ENCODE measurements at regions not wholly inside any gene's neighbourhood (a gene's known extent, or its start where the extent isn't known, plus 50 kb on each side); places are given as distances from the start of the nearest gene placed in this dataset.

DNA sequence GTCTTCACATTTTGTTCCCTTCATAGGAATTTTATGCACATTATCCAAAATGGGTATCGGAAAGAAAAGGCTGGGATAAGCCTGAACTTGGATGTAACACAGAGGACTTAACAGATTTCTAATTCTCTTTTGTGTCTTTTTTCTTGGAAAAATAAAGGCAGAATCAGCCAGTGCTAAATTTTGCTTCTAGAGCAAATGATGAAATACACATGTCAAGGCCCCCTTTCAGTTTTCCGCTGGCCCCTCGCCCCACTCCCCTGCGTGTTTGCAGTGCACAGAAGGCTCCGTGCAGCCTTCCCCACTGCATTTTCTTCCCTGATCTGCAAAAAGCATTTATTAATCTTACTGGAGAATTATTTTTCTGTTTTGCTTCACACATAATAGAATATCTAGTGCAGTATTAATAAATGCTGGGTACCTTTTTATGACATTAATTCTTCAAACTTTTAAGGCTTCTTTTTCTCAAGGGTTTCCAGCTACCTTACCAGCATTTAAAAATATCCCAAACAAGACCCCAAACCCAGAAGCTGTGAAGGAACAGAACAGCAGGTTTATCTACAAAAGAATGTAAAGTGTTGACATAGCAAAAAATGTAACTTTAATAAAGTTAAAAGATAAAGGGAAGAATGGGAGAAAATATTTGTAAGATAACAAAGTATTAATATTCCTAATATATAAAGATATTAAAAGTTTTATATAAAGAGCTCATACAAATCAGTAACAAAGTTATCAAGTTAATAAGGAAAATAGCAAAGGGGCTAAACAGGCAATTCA is 81.3 kb upstream of the SPTBN1 start:
- Histone ChIP-seq H3K79me2 (no peaks in the 10 kb centered on the region), H3K27ac (no peak overlapping the region), H2AFZ (no peak overlapping the region), H3K9me3 (ENCODE audit: control insufficient read depth, low read length) (no peaks in the 10 kb centered on the region), H3K9ac (no peak overlapping the region), H3K4me1 (no peaks in the 10 kb centered on the region), H3K4me3 (ENCODE audit: low read depth, low read length) (no peak overlapping the region), H3K27me3 (ENCODE audit: control insufficient read depth, insufficient read depth, low read length) (no peaks in the 10 kb centered on the region), H3K36me3 (ENCODE audit: control insufficient read depth, insufficient read depth, low read length) (no peaks in the 10 kb centered on the region), H3K4me2 (ENCODE audit: low read length) (no peak overlapping the region)
- TF ChIP-seq, protein P1, sequence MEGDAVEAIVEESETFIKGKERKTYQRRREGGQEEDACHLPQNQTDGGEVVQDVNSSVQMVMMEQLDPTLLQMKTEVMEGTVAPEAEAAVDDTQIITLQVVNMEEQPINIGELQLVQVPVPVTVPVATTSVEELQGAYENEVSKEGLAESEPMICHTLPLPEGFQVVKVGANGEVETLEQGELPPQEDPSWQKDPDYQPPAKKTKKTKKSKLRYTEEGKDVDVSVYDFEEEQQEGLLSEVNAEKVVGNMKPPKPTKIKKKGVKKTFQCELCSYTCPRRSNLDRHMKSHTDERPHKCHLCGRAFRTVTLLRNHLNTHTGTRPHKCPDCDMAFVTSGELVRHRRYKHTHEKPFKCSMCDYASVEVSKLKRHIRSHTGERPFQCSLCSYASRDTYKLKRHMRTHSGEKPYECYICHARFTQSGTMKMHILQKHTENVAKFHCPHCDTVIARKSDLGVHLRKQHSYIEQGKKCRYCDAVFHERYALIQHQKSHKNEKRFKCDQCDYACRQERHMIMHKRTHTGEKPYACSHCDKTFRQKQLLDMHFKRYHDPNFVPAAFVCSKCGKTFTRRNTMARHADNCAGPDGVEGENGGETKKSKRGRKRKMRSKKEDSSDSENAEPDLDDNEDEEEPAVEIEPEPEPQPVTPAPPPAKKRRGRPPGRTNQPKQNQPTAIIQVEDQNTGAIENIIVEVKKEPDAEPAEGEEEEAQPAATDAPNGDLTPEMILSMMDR (IDR thresholded peaks at IDR 0.05), result no peak

DNA sequence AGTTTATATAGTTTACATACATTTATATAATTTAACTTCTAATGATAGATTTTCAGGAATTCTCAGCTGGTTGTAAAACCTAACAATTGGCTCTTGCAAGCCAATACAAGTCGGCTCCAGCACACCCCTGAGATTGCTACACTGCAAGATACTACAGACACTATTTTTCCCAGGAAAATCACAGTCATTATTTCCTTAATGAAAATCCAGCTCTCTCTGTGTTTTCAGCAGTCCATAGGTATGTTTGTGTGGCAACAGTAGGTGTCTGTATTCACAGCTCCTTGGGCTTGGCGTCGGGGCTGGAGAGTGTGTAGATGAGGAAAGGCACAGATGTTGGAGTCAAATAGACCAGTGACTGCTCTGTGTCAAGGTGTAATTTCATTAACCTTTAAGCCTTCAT is 78.7 kb upstream of the SPTBN1 start:
- TF ChIP-seq, protein P1 (IDR thresholded peaks at IDR 0.05), result no peak

DNA sequence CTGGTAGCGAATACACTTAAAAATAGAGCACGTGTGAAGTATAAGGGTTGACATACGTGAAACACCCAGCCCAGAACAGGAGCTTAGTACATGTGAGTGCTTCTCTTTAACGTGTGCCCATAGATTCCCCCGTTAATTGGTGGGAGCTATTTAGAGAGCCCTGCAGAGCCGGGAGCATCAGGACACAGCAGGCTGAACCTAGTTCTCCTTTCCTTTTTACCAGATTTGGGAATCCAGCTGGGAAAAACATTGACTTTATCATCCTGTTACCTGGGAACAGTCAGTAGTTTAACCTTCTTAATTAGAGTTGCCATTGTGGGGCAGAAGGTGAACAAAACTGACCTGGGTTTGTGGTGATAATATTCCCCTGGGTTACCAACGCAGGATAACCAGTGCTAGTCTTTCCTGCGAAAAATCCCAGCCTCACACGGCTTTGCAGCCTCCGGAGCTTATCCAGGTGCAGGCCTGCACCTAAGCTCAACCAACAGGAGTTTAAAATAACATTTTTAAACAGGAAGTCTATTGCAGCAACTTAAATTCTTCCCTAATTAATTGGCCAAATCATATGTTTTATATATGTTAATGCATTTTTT is 78.1 kb upstream of the SPTBN1 start:
- H3K4me3 ChIP-seq (ENCODE audit: low read depth, low read length), result no peak overlapping the region
- no peak overlapping the region for H2AFZ ChIP-seq
- no peak overlapping the region for H3K9ac ChIP-seq
- H3K27ac ChIP-seq, result no peak overlapping the region
- no peaks in the 10 kb centered on the region for H3K79me2 ChIP-seq
- H3K4me1 ChIP-seq, result no peaks in the 10 kb centered on the region
- no peaks in the 10 kb centered on the region for H3K27me3 ChIP-seq (ENCODE audit: control insufficient read depth, insufficient read depth, low read length)
- H3K4me2 ChIP-seq (ENCODE audit: low read length), result no peak overlapping the region
- no peaks in the 10 kb centered on the region for H3K36me3 ChIP-seq (ENCODE audit: control insufficient read depth, insufficient read depth, low read length)
- no peaks in the 10 kb centered on the region for H3K9me3 ChIP-seq (ENCODE audit: control insufficient read depth, low read length)
- TF ChIP-seq, protein P1 (IDR thresholded peaks at IDR 0.05), result no peak

More for the DNA sequence above, 78.7 kb upstream of the SPTBN1 start:
- H3K27me3 ChIP-seq (ENCODE audit: control insufficient read depth, insufficient read depth, low read length), result no peaks in the 10 kb centered on the region
- H3K9me3 ChIP-seq (ENCODE audit: control insufficient read depth, low read length), result no peaks in the 10 kb centered on the region
- no peaks in the 10 kb centered on the region for H3K4me1 ChIP-seq
- H3K79me2 ChIP-seq, result no peaks in the 10 kb centered on the region
- H3K36me3 ChIP-seq (ENCODE audit: control insufficient read depth, insufficient read depth, low read length), result no peaks in the 10 kb centered on the region
- no peak overlapping the region for H3K9ac ChIP-seq
- H3K4me3 ChIP-seq (ENCODE audit: low read depth, low read length), result no peak overlapping the region
- H3K4me2 ChIP-seq (ENCODE audit: low read length), result no peak overlapping the region
- no peak overlapping the region for H2AFZ ChIP-seq
- H3K27ac ChIP-seq, result no peak overlapping the region

DNA sequence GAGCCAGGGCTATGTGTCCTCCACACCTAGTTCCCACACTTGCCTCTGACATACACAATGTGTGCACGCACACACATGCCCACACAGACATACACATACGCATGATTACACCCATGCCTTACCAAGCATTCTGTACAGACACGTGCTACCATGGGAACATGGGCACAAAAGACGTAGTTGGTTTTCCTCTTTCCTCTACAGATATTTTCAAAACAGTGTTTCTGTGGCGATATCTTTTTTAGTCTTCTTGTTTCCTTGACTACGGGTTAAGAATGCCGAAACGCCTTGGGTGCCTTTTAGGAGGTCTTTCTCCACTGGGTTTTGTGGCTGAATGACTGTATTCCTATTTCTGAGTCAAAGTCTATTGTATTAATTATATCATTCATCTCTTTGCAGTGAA is 75.5 kb upstream of the SPTBN1 start:
- Histone ChIP-seq H3K4me3 (ENCODE audit: low read depth, low read length) (no peak overlapping the region), H3K27ac (no peak overlapping the region), H3K4me2 (ENCODE audit: low read length) (no peak overlapping the region), H3K79me2 (no peaks in the 10 kb centered on the region), H3K9ac (no peak overlapping the region), H3K4me1 (no peaks in the 10 kb centered on the region), H3K9me3 (ENCODE audit: control insufficient read depth, low read length) (no peaks in the 10 kb centered on the region), H3K27me3 (ENCODE audit: control insufficient read depth, insufficient read depth, low read length) (no peaks in the 10 kb centered on the region), H2AFZ (no peak overlapping the region), H3K36me3 (ENCODE audit: control insufficient read depth, insufficient read depth, low read length) (no peaks in the 10 kb centered on the region)
- TF ChIP-seq, protein P1 (IDR thresholded peaks at IDR 0.05), result no peak
